ENCODE measurements at regions not wholly inside any gene's neighbourhood (a gene's known extent, or its start where the extent isn't known, plus 50 kb on each side); places are given as distances from the start of the nearest gene placed in this dataset.
"Not testable (repeated sequence)": the region's sequence is repeated elsewhere in the genome, so short reads cannot be mapped to it uniquely, and the experiment has no call there.

GRCh38 chr4:52157071-52157470, 106.0 kb downstream of the SPATA18 start:
- DNase-seq, result not testable (repeated sequence)

- no peak for DNase-seq
Observed at GRCh38 chr4:52157641-52158316, 106.7 kb downstream of the SPATA18 start.

- DNase-seq, result no peak
Observed at GRCh38 chr4:52160859-52161258, 109.8 kb downstream of the SPATA18 start.

- no peak for DNase-seq
Observed at GRCh38 chr4:52164116-52164515, 113.0 kb downstream of the SPATA18 start.

- no peak for DNase-seq
Observed at GRCh38 chr4:52172166-52172565, 121.1 kb downstream of the SPATA18 start.

- no peak for DNase-seq
Observed at GRCh38 chr4:52173470-52174045, 122.5 kb downstream of the SPATA18 start.

- no peak for DNase-seq
Observed at GRCh38 chr4:52187603-52188002, 136.5 kb downstream of the SPATA18 start.

GRCh38 chr4:52192001-52192400, 140.9 kb downstream of the SPATA18 start:
- no peak for DNase-seq

- DNase-seq, result no peak
Observed at GRCh38 chr4:52192721-52193135, 141.6 kb downstream of the SPATA18 start.

- no peak for DNase-seq
Observed at GRCh38 chr4:52195869-52196268, 144.8 kb downstream of the SPATA18 start.

- no peak for DNase-seq
Observed at GRCh38 chr4:52196606-52197130, 145.6 kb downstream of the SPATA18 start.

- no peak for DNase-seq
Observed at GRCh38 chr4:52197306-52197705, 146.2 kb downstream of the SPATA18 start.

GRCh38 chr4:52198294-52198693, 147.2 kb downstream of the SPATA18 start:
- no peak for DNase-seq

GRCh38 chr4:52199574-52200338, 148.7 kb downstream of the SPATA18 start:
- DNase-seq, result no peak

GRCh38 chr4:52200339-52200725, 149.2 kb downstream of the SPATA18 start:
- DNase-seq, result no peak

- DNase-seq, result no peak
Observed at GRCh38 chr4:52201715-52202114, 150.6 kb downstream of the SPATA18 start.

GRCh38 chr4:52202251-52202779, 151.2 kb downstream of the SPATA18 start:
- no peak for DNase-seq

GRCh38 chr4:52202931-52203330, 151.8 kb downstream of the SPATA18 start:
- DNase-seq, result no peak

GRCh38 chr4:52203351-52203750, 152.2 kb downstream of the SPATA18 start:
- DNase-seq, result no peak

- no peak for DNase-seq
Observed at GRCh38 chr4:52204921-52205320, 153.8 kb downstream of the SPATA18 start.

- DNase-seq, result not testable (repeated sequence)
Observed at GRCh38 chr4:52207146-52207545, 156.0 kb downstream of the SPATA18 start.

- DNase-seq, result no peak
Observed at GRCh38 chr4:52212702-52213101, 161.6 kb downstream of the SPATA18 start.

- DNase-seq, result no peak
Observed at GRCh38 chr4:52231526-52231925, 180.4 kb downstream of the SPATA18 start.
